ENCODE measurements at regions not wholly inside any gene's neighbourhood (a gene's known extent, or its start where the extent isn't known, plus 50 kb on each side); places are given as distances from the start of the nearest gene placed in this dataset.

DNA sequence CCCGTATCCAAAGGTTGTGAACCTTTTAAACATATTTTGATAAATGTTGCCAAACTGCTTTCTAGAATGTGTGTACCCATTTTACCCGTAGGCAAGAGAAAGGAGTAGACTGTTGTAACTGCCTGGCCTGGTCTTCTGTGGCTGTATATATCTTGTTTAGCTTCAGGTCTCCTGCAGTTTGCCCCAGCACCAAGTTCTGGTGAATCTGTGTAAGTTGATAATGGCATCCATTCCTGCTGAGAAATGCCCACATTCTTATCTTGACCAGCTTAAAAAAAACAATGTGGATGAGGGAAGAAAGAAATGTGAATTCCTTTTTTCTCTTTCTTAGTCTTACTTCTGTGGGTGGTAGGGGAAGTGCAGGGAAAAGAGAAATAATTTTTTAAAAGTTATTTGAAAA lies 53.3 kb upstream of the TLE3 start:
- DNase-seq, result no peak

- no peak for DNase-seq
These were observed 52.7 kb upstream of the TLE3 start for GRCh38 chr15:70150405-70150747.

- no peak for DNase-seq
These were observed 52.1 kb upstream of the TLE3 start for GRCh38 chr15:70149667-70150404.

DNA sequence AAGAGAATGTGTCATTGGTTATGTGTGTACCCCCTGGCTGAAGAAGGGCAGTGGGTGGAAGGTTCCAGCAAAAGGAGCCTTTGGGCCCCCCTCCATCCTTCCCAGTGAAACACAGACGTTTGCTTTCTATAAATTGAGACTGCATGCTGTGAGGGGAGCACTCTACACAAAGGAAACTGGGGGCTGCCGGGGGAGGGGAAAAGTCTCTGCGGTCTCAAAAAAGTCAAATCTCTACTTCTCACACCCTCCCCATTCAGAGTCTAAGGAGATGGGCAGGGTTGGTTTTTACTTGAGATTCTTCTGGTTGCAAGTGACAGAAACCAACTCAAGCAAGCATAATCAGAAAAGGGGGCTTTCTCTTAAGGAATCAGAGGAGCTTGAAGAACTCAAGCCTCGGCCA lies 50.1 kb upstream of the TLE3 start:
- no peak for DNase-seq

All from right forelimb (tissue), 1 donor.